Activated CD4-positive, alpha-beta T cell treated with anti-CD3 and anti-CD28 coated beads for 36 hours (primary cell): ENCODE measurements at regions not wholly inside any gene's neighbourhood (a gene's known extent, or its start where the extent isn't known, plus 50 kb on each side); places are given as distances from the start of the nearest gene placed in this dataset.

ENCODE experiments used
- ATAC-seq: fragments of 200-7000 bp; cut with Tn5 transposase; one replicate; pipeline ENCODE4 v1.10.0; 2021; ENCODE audit warnings: mild to moderate bottlenecking, moderate library complexity
- CTCF ChIA-PET: fragments of 350-600 bp; sonication (Branson Sonifier 250); formaldehyde crosslinking; loops from one replicate; lab custom pipeline; 2021; ENCODE audit warnings: antibody characterized with exemption; lab: Charles Lee
- POLR2A ChIA-PET: fragments of 350-600 bp; sonication (Branson Sonifier 250); formaldehyde crosslinking; loops from one replicate; lab custom pipeline; 2021; ENCODE audit warnings: antibody characterized with exemption, inconsistent platforms; lab: Charles Lee
- DNase-seq: peaks from one replicate; pipeline ENCODE4 v3.0.0-alpha.2; 2020
- H3K27ac Mint-ChIP-seq: one replicate; pipeline ENCODE4 v1.8.0; 2021; ENCODE audit warnings: mixed read lengths
- H3K27me3 Mint-ChIP-seq: one replicate; pipeline ENCODE4 v1.8.0; 2021; ENCODE audit warnings: mixed read lengths
- H3K36me3 Mint-ChIP-seq: one replicate; pipeline ENCODE4 v1.8.0; 2021; ENCODE audit warnings: low read depth, mixed read lengths
- H3K4me1 Mint-ChIP-seq: one replicate; pipeline ENCODE4 v1.8.0; 2021; ENCODE audit warnings: mixed read lengths
- H3K4me3 Mint-ChIP-seq: one replicate; pipeline ENCODE4 v1.8.0; 2021; ENCODE audit warnings: mild to moderate bottlenecking, moderate library complexity, mixed read lengths
- H3K9me3 Mint-ChIP-seq: one replicate; pipeline ENCODE4 v1.8.0; 2021; ENCODE audit warnings: low read depth, mixed read lengths
- intact Hi-C, 2 experiments: fragments of 100-400 bp; cut with DNase I in 1 of 2; cut with micrococcal nuclease in 1 of 2; formaldehyde crosslinking; loops; one replicate each; pipeline versions ENCODE4 v1.14.2 to v1.15.1; 2022 to 2024; cut with DNase I, micrococcal nuclease

- H3K4me1 Mint-ChIP-seq, result no peaks in the 10 kb centered on the region
- ChIA-PET POLR2A (no interaction called here), CTCF (no interaction called here)
- intact Hi-C loops, result no loop called here
- no peak overlapping the region for H3K4me3 Mint-ChIP-seq
- H3K9me3 Mint-ChIP-seq, result peaks cover 25% of the 10 kb centered on the region
- no peak for ATAC-seq
- DNase-seq, result no peak
- no peaks in the 10 kb centered on the region for H3K27me3 Mint-ChIP-seq
- peaks cover 2% of the 10 kb centered on the region for H3K36me3 Mint-ChIP-seq
- no peak overlapping the region for H3K27ac Mint-ChIP-seq
Observed at GRCh38 chr18:22667156-22667555, 249.4 kb upstream of the CTAGE1 start.

- POLR2A ChIA-PET, result no interaction called here
- peaks cover 22% of the 10 kb centered on the region for H3K9me3 Mint-ChIP-seq
- ATAC-seq (no peak), DNase-seq (no peak)
- no peak overlapping the region for H3K4me3 Mint-ChIP-seq
- no peaks in the 10 kb centered on the region for H3K4me1 Mint-ChIP-seq
- CTCF ChIA-PET, result no interaction called here
- peaks cover 2% of the 10 kb centered on the region for H3K36me3 Mint-ChIP-seq
- intact Hi-C loops, result no loop called here
- H3K27me3 Mint-ChIP-seq, result no peaks in the 10 kb centered on the region
- no peak overlapping the region for H3K27ac Mint-ChIP-seq
Observed at GRCh38 chr18:22667616-22668422, 250.1 kb upstream of the CTAGE1 start.

- intact Hi-C loops, result no loop called here
- no peak overlapping the region for H3K4me3 Mint-ChIP-seq
- ATAC-seq (no peak), DNase-seq (no peak)
- CTCF ChIA-PET, result interaction anchor here (0.5 kb wide), 1 partner anchor 374 kb away, joined by 6 read pairs; no protein-coding TSS in a partner anchor
- H3K4me1 Mint-ChIP-seq, result no peaks in the 10 kb centered on the region
- H3K27me3 Mint-ChIP-seq, result no peaks in the 10 kb centered on the region
- H3K27ac Mint-ChIP-seq, result no peak overlapping the region
- POLR2A ChIA-PET, result no interaction called here
- peaks cover 15% of the 10 kb centered on the region for H3K9me3 Mint-ChIP-seq
- peaks cover 2% of the 10 kb centered on the region for H3K36me3 Mint-ChIP-seq
Observed at GRCh38 chr18:22668496-22668895, 250.8 kb upstream of the CTAGE1 start.

- no peak for ATAC-seq
- no peaks in the 10 kb centered on the region for H3K4me1 Mint-ChIP-seq
- POLR2A ChIA-PET, result no interaction called here
Observed at GRCh38 chr18:22670914-22671313, 253.2 kb upstream of the CTAGE1 start.

GRCh38 chr18:22673182-22673862 is 255.6 kb upstream of the CTAGE1 start:
- no peak for ATAC-seq
- no peaks in the 10 kb centered on the region for H3K9me3 Mint-ChIP-seq
- no peaks in the 10 kb centered on the region for H3K36me3 Mint-ChIP-seq
- no peaks in the 10 kb centered on the region for H3K27me3 Mint-ChIP-seq
- no peak overlapping the region for H3K27ac Mint-ChIP-seq
- no peak overlapping the region for H3K4me3 Mint-ChIP-seq
- ChIA-PET POLR2A (no interaction called here), CTCF (no interaction called here)
- H3K4me1 Mint-ChIP-seq, result no peaks in the 10 kb centered on the region
- intact Hi-C loops, result no loop called here
- DNase-seq, result no peak

More at GRCh38 chr18:22670914-22671313, 253.2 kb upstream of the CTAGE1 start:
- intact Hi-C loops, result no loop called here
- Mint-ChIP-seq H3K36me3 (no peaks in the 10 kb centered on the region), H3K4me3 (no peak overlapping the region), H3K27me3 (no peaks in the 10 kb centered on the region), H3K27ac (no peak overlapping the region), H3K9me3 (no peaks in the 10 kb centered on the region)
- CTCF ChIA-PET, result no interaction called here
- DNase-seq, result no peak

GRCh38 chr18:22674272-22674671 is 256.6 kb upstream of the CTAGE1 start:
- intact Hi-C loops, result no loop called here
- ChIA-PET POLR2A (no interaction called here), CTCF (no interaction called here)
- Mint-ChIP-seq H3K27me3 (no peaks in the 10 kb centered on the region), H3K9me3 (no peaks in the 10 kb centered on the region), H3K4me3 (no peak overlapping the region), H3K4me1 (no peaks in the 10 kb centered on the region), H3K27ac (no peak overlapping the region), H3K36me3 (no peaks in the 10 kb centered on the region)
- ATAC-seq, result no peak
- DNase-seq, result no peak

GRCh38 chr18:22675006-22675405 is 257.3 kb upstream of the CTAGE1 start:
- H3K36me3 Mint-ChIP-seq, result no peaks in the 10 kb centered on the region
- DNase-seq (no peak), ATAC-seq (no peak)
- H3K27me3 Mint-ChIP-seq, result no peaks in the 10 kb centered on the region
- H3K9me3 Mint-ChIP-seq, result no peaks in the 10 kb centered on the region
- H3K27ac Mint-ChIP-seq, result no peak overlapping the region
- no peaks in the 10 kb centered on the region for H3K4me1 Mint-ChIP-seq
- CTCF ChIA-PET, result no interaction called here
- POLR2A ChIA-PET, result no interaction called here
- intact Hi-C loops, result no loop called here
- H3K4me3 Mint-ChIP-seq, result no peak overlapping the region

- Mint-ChIP-seq H3K4me1 (no peaks in the 10 kb centered on the region), H3K27ac (no peak overlapping the region), H3K9me3 (no peaks in the 10 kb centered on the region), H3K27me3 (no peaks in the 10 kb centered on the region), H3K4me3 (no peak overlapping the region), H3K36me3 (no peaks in the 10 kb centered on the region)
- ChIA-PET POLR2A (no interaction called here), CTCF (no interaction called here)
- intact Hi-C loops, result no loop called here
- no peak for ATAC-seq
- no peak for DNase-seq
Observed at GRCh38 chr18:22676423-22676822, 256.7 kb upstream of the RBBP8 start.

GRCh38 chr18:22678486-22678885 is 254.6 kb upstream of the RBBP8 start:
- DNase-seq, result no peak
- no peaks in the 10 kb centered on the region for H3K4me1 Mint-ChIP-seq
- CTCF ChIA-PET, result no interaction called here
- H3K27me3 Mint-ChIP-seq, result peaks cover 1% of the 10 kb centered on the region
- H3K36me3 Mint-ChIP-seq, result no peaks in the 10 kb centered on the region
- no peaks in the 10 kb centered on the region for H3K9me3 Mint-ChIP-seq
- intact Hi-C loops, result no loop called here
- POLR2A ChIA-PET, result no interaction called here
- no peak for ATAC-seq
- H3K4me3 Mint-ChIP-seq, result no peak overlapping the region
- H3K27ac Mint-ChIP-seq, result no peak overlapping the region

- DNase-seq (no peak), ATAC-seq (no peak)
- Mint-ChIP-seq H3K4me3 (no peak overlapping the region), H3K4me1 (no peaks in the 10 kb centered on the region), H3K27me3 (peaks cover 5% of the 10 kb centered on the region), H3K36me3 (no peaks in the 10 kb centered on the region), H3K27ac (no peak overlapping the region), H3K9me3 (no peaks in the 10 kb centered on the region)
- ChIA-PET POLR2A (no interaction called here), CTCF (no interaction called here)
- intact Hi-C loops, result no loop called here
Observed at GRCh38 chr18:22680944-22681343, 252.2 kb upstream of the RBBP8 start.

GRCh38 chr18:22681908-22682307 is 251.2 kb upstream of the RBBP8 start:
- ATAC-seq (no peak), DNase-seq (no peak)
- H3K4me3 Mint-ChIP-seq, result no peak overlapping the region
- ChIA-PET POLR2A (no interaction called here), CTCF (no interaction called here)
- H3K27me3 Mint-ChIP-seq, result peaks cover 5% of the 10 kb centered on the region
- no peak overlapping the region for H3K27ac Mint-ChIP-seq
- intact Hi-C loops, result no loop called here
- H3K9me3 Mint-ChIP-seq, result no peaks in the 10 kb centered on the region
- H3K4me1 Mint-ChIP-seq, result no peaks in the 10 kb centered on the region
- no peaks in the 10 kb centered on the region for H3K36me3 Mint-ChIP-seq

- H3K4me1 Mint-ChIP-seq, result no peaks in the 10 kb centered on the region
- H3K27ac Mint-ChIP-seq, result no peak overlapping the region
- H3K4me3 Mint-ChIP-seq, result no peak overlapping the region
- H3K9me3 Mint-ChIP-seq, result no peaks in the 10 kb centered on the region
- H3K27me3 Mint-ChIP-seq, result peaks cover 5% of the 10 kb centered on the region
- no peaks in the 10 kb centered on the region for H3K36me3 Mint-ChIP-seq
- intact Hi-C loops, result no loop called here
- ChIA-PET POLR2A (no interaction called here), CTCF (no interaction called here)
- DNase-seq (no peak), ATAC-seq (no peak)
Observed at GRCh38 chr18:22682720-22683119, 250.4 kb upstream of the RBBP8 start.
